ENCODE measurements at regions not wholly inside any gene's neighbourhood (a gene's known extent, or its start where the extent isn't known, plus 50 kb on each side); places are given as distances from the start of the nearest gene placed in this dataset.

DNA sequence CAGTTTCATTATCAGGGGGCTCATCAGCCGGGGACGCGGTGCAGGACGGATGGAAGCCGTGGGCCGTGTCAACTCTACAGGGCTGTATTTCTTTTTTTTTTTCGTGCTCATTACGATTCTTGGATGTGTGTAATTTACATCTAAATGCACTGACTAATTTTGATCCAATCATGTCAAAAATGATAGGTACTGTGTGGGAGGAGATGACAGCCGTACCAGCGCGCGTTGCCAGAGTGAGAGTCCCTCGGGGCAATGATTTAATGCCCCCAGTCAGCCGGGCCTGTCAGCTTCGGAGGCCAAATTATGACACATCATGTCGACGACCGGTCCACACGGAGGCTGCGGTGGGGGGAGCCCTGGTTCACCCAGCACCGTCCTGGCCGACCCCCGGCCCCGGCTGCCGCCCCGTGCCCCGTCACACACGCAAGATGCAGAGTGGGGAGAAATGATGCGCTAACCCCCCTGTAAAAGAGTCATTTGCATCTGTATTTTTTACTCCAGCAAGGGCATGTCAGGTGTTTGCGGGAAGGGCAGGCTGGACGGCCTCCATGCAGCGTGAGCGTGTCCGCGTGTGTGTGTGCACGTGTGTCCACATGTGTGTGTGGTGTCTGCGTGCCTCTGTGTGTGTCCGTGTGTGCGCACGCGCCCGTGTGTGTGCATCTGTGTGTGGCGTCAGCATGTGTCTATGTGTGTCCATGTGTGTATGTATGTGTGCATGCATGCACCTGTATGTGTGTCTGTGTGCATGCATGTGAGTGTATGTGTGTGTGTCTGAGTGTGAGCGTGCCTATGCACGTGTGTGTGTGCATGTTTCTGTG, 74.3 kb upstream of the PPP2R3B start:
- no peak for TF ChIP-seq CTCF (conservative IDR thresholded peaks at IDR 0.05 in 1 of 2, IDR thresholded peaks at IDR 0.05 in 1 of 2; ENCODE audit: low read depth in 1 of 2, low read length in 2 of 2)
- no peak for TF ChIP-seq EZH2 (IDR thresholded peaks at IDR 0.05; ENCODE audit: low read length, missing control alignments)

Measured in fibroblast of lung (primary cell).